HFFc6 (cell line): ENCODE measurements at regions not wholly inside any gene's neighbourhood (a gene's known extent, or its start where the extent isn't known, plus 50 kb on each side); places are given as distances from the start of the nearest gene placed in this dataset.
A peak's percentile ranks its signal among the peaks of the same experiment; 100 is the strongest.

Experiments used
- DNase-seq: peaks from one replicate; pipeline ENCODE4 v3.0.0-alpha.2; 2018
- H3K27ac Mint-ChIP-seq: 2 replicates; pipeline ENCODE4 v1.8.0; 2020; ENCODE audit warnings: mild to moderate bottlenecking, mixed read lengths
- H3K27me3 Mint-ChIP-seq: 2 replicates; pipeline ENCODE4 v1.8.0; 2021; ENCODE audit warnings: mild to moderate bottlenecking, moderate library complexity, mixed read lengths; ENCODE audit not compliant: insufficient read depth
- H3K36me3 Mint-ChIP-seq: 2 replicates; pipeline ENCODE4 v1.8.0; 2021; ENCODE audit warnings: low read depth, mixed read lengths
- H3K4me1 Mint-ChIP-seq: 2 replicates; pipeline ENCODE4 v1.8.0; 2020; ENCODE audit warnings: low read depth, mixed read lengths
- H3K4me3 Mint-ChIP-seq: 2 replicates; pipeline ENCODE4 v1.8.0; 2020; ENCODE audit warnings: mild to moderate bottlenecking, moderate library complexity, mixed read lengths
- H3K9me3 Mint-ChIP-seq: 2 replicates; pipeline ENCODE4 v1.8.0; 2020; ENCODE audit warnings: mild to moderate bottlenecking, mixed read lengths
- CTCF ChIP-seq: fragments of 200-600 bp; sonication (generic); IDR thresholded peaks from 2 replicates; pipeline ENCODE4 v1.5.0; 2021; ENCODE audit warnings: antibody characterized with exemption, mild to moderate bottlenecking

- peaks cover 43% of the 10 kb centered on the region for H3K27me3 Mint-ChIP-seq
- no peak overlapping the region for H3K27ac Mint-ChIP-seq
- no peaks in the 10 kb centered on the region; the same call in 1 of the 2 replicates for H3K9me3 Mint-ChIP-seq
- H3K4me3 Mint-ChIP-seq: no peak overlapping the region
- H3K4me1 Mint-ChIP-seq: peaks cover 8% of the 10 kb centered on the region
- TF ChIP-seq CTCF: no peak
- H3K36me3 Mint-ChIP-seq: no peaks in the 10 kb centered on the region
- no peak for DNase-seq
Observed at GRCh38 chr2:45191146-45191863, 182.1 kb upstream of the SIX2 start.

- Mint-ChIP-seq H3K9me3 (no peaks in the 10 kb centered on the region; the same call in 1 of the 2 replicates), H3K27me3 (peaks cover 42% of the 10 kb centered on the region), H3K4me1 (peaks cover 8% of the 10 kb centered on the region), H3K36me3 (no peaks in the 10 kb centered on the region), H3K4me3 (no peak overlapping the region), H3K27ac (no peak overlapping the region)
- no peak for DNase-seq
- no peak for TF ChIP-seq CTCF
Observed at GRCh38 chr2:45190481-45190942, 181.3 kb upstream of the SIX2 start.

- Mint-ChIP-seq H3K27me3 (peaks cover 38% of the 10 kb centered on the region), H3K4me1 (peaks cover 14% of the 10 kb centered on the region), H3K9me3 (no peaks in the 10 kb centered on the region; the same call in 1 of the 2 replicates), H3K36me3 (no peaks in the 10 kb centered on the region), H3K27ac (no peak overlapping the region), H3K4me3 (no peak overlapping the region)
- no peak for TF ChIP-seq CTCF
- DNase-seq: peak; percentile 25
Observed at GRCh38 chr2:45184606-45185005, 175.4 kb upstream of the SIX2 start.

- DNase-seq: no peak
- H3K36me3 Mint-ChIP-seq: no peaks in the 10 kb centered on the region
- no peak overlapping the region for H3K27ac Mint-ChIP-seq
- peaks cover 34% of the 10 kb centered on the region for H3K27me3 Mint-ChIP-seq
- no peaks in the 10 kb centered on the region for H3K9me3 Mint-ChIP-seq
- H3K4me1 Mint-ChIP-seq: peaks cover 30% of the 10 kb centered on the region
- H3K4me3 Mint-ChIP-seq: no peak overlapping the region
- TF ChIP-seq CTCF: no peak
Observed at GRCh38 chr2:45182667-45183295, 173.5 kb upstream of the SIX2 start.

GRCh38 chr2:45180779-45181178 is 171.5 kb upstream of the SIX2 start:
- H3K36me3 Mint-ChIP-seq: peaks cover 7% of the 10 kb centered on the region; the same call in 1 of the 2 replicates
- no peak for TF ChIP-seq CTCF
- DNase-seq: no peak
- H3K27me3 Mint-ChIP-seq: peaks cover 34% of the 10 kb centered on the region
- no peak overlapping the region for H3K4me3 Mint-ChIP-seq
- peaks cover 38% of the 10 kb centered on the region for H3K4me1 Mint-ChIP-seq
- no peaks in the 10 kb centered on the region for H3K9me3 Mint-ChIP-seq
- no peak overlapping the region for H3K27ac Mint-ChIP-seq
